BJ (cell line): ENCODE measurements at regions not wholly inside any gene's neighbourhood (a gene's known extent, or its start where the extent isn't known, plus 50 kb on each side); places are given as distances from the start of the nearest gene placed in this dataset.

ENCODE experiments used
- CTCF ChIA-PET: fragments of 350-600 bp; formaldehyde crosslinking; extraction: SDS; loops from one replicate; lab custom pipeline; 2021; ENCODE audit warnings: antibody characterized with exemption, inconsistent platforms; lab: Yijun Ruan, JAX
- POLR2A ChIA-PET: fragments of 300-600 bp; sonication (Branson Sonifier 250); formaldehyde crosslinking; extraction: SDS; loops from one replicate; lab custom pipeline; 2021; ENCODE audit warnings: antibody characterized with exemption; lab: Charles Lee
- DNase-seq: peaks from one replicate; pipeline ENCODE4 v3.0.0-alpha.2; 2011; ENCODE audit warnings: low read depth
- H3K27me3 ChIP-seq: 2 replicates; pipeline ENCODE4 v1.6.0; 2011; ENCODE audit warnings: low read length; ENCODE audit not compliant: control insufficient read depth, insufficient read depth
- H3K36me3 ChIP-seq: 2 replicates; pipeline ENCODE4 v1.5.1; 2011; ENCODE audit warnings: low read length; ENCODE audit not compliant: control insufficient read depth, insufficient read depth
- H3K4me3 ChIP-seq: 2 replicates; pipeline ENCODE4 v1.5.1; 2011; ENCODE audit warnings: low read depth, mild to moderate bottlenecking, control low read depth, low read length
- CTCF ChIP-seq: IDR thresholded peaks from 2 replicates; pipeline ENCODE4 v1.5.1; 2011; ENCODE audit warnings: low read depth, mild to moderate bottlenecking, control low read depth, inconsistent platforms, low read length, moderate library complexity; ENCODE audit not compliant: insufficient read depth

GRCh38 chr5:4252385-4252784 lies 656.8 kb downstream of the IRX1 start:
- ChIA-PET CTCF (no interaction called here), POLR2A (no interaction called here)
- DNase-seq, result no peak
- TF ChIP-seq CTCF, result no peak
- Histone ChIP-seq H3K4me3 (no peak overlapping the region), H3K27me3 (no peaks in the 10 kb centered on the region), H3K36me3 (no peaks in the 10 kb centered on the region)

DNA sequence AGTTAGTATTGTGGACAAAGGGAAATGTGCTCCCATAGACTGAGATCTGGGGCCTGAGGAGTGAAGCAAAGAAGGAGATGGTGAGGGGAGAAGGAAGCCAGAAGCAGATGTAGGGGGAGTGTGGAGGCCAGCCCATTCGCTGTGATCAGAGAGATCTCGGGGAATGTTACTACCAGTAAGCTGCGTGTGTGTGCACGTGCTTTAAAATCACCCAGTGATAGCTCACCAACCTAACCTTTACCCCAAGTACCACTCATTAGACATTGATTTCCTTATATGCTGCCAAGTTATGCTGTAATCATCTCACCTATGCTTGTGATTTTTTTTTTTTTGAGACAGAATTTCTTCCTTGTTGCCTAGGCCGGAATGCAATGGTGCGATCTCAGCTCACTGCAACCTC lies 659.1 kb downstream of the IRX1 start:
- no peaks in the 10 kb centered on the region for H3K27me3 ChIP-seq
- no peak for DNase-seq
- no peak for TF ChIP-seq CTCF
- no peak overlapping the region for H3K4me3 ChIP-seq
- no peaks in the 10 kb centered on the region for H3K36me3 ChIP-seq
- POLR2A ChIA-PET, result no interaction called here
- CTCF ChIA-PET, result no interaction called here

DNA sequence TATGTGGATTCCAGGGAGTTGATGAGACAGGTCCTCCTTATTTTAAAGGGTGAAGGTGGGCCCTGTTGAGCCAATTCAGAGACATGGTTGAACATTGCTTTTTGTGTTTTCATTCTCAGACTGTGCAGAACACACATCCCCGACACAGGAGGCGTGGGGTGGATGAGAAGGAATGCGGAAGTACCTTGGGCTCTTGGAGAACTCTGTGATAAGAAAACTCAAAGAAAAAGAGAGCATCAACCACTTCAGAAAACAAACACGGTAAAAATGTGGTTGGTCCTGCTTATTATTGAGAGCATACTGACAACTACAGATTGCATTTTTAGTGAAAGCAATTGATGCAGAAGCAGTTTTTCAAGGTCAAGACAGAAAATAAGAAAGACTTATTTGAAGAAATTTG lies 659.8 kb downstream of the IRX1 start:
- Histone ChIP-seq H3K27me3 (no peaks in the 10 kb centered on the region), H3K4me3 (no peak overlapping the region), H3K36me3 (no peaks in the 10 kb centered on the region)
- ChIA-PET CTCF (no interaction called here), POLR2A (no interaction called here)
- TF ChIP-seq CTCF, result no peak
- no peak for DNase-seq

GRCh38 chr5:4258170-4258569 lies 662.5 kb downstream of the IRX1 start:
- Histone ChIP-seq H3K4me3 (no peak overlapping the region), H3K36me3 (no peaks in the 10 kb centered on the region), H3K27me3 (no peaks in the 10 kb centered on the region)
- no peak for DNase-seq
- no peak for TF ChIP-seq CTCF
- ChIA-PET POLR2A (no interaction called here), CTCF (no interaction called here)

DNA sequence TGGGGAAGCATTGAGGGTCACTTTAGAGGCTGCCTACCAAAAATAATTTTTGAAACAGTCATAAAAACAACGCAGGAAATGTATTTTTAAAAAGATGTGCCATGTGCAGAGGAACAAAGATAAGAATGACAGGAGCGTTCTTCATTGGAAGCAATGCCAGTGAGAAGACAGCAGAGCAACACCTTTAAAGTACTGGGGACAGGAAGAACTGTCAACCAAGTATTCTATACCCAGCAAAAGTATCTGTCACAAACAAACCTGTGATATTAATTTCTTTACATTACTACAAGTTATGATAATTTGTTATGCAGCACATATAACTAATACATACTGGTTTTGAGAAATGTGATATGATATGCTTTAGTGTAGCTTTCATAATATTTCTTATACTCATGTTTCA lies 675.6 kb downstream of the IRX1 start:
- POLR2A ChIA-PET, result no interaction called here
- no peak for DNase-seq

More for the DNA sequence above, 675.6 kb downstream of the IRX1 start:
- no peaks in the 10 kb centered on the region for H3K27me3 ChIP-seq
- CTCF ChIA-PET, result no interaction called here
- no peak for TF ChIP-seq CTCF
- no peak overlapping the region for H3K4me3 ChIP-seq
- no peaks in the 10 kb centered on the region for H3K36me3 ChIP-seq
